ENCODE measurements at regions not wholly inside any gene's neighbourhood (a gene's known extent, or its start where the extent isn't known, plus 50 kb on each side); places are given as distances from the start of the nearest gene placed in this dataset.

DNA sequence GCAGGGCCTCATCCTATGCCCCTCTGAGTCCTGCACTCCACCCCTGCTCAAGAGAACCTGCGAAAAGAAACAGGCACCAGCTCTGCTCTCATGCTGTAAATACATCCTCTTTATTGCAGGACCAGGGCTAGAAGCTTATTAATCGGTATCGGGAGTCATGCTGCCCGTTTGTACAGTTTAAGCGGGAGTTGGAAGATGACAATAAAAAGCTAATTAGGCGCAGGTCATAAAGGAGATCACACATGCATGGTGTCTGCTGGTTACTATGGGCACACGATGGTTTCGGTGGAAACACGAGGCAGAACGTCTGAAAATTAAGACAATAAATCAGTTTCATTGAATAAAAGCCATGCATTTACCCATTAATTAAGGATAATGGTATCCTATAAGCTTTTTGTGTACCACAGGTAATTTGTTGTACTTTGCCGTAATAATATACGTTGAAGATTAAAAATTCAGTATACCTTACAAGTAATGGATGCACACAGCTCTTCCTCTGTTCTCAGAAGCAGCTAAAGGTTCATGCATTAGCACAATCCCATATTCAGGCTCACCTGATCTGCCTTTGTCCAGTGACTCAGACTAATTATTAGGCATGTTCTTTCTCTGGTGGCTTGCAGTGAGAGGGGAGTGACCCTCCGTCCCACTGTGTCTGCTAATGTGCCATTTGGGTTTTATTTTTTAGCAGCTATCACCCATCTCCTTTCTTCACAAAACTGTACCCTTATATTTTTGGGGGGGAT, 406.0 kb downstream of the TSHZ3 start:
- H3K27me3 ChIP-seq (ENCODE audit: insufficient read depth), result no peaks in the 10 kb centered on the region
- H3K4me2 ChIP-seq, result no peak overlapping the region
- H3K9me2 ChIP-seq (ENCODE audit: insufficient read depth), result no peaks in the 10 kb centered on the region
- H3K9me3 Mint-ChIP-seq, result peaks cover 3% of the 10 kb centered on the region; the same call in 2 of the 3 replicates
- TF ChIP-seq POLR2AphosphoS5 (IDR thresholded peaks at IDR 0.05; ENCODE audit: low read depth) (no peak), CREB1 (CRISPR knock-in tag; IDR thresholded peaks at IDR 0.05; ENCODE audit: low read depth) (no peak), ZNF331 (CRISPR knock-in tag; IDR thresholded peaks at IDR 0.05; ENCODE audit: low read depth) (no peak), NANOG (IDR thresholded peaks at IDR 0.05; ENCODE audit: borderline replicate concordance) (no peak), EZH2 (IDR thresholded peaks at IDR 0.05; ENCODE audit: low read depth, unreplicated experiment) (no peak), JUNB (IDR thresholded peaks at IDR 0.05; ENCODE audit: unreplicated experiment) (no peak), EZH2phosphoT487 (IDR thresholded peaks at IDR 0.05; ENCODE audit: unreplicated experiment) (no peak), ZNF114 (CRISPR knock-in tag; IDR thresholded peaks at IDR 0.05) (no peak), STAT1 (IDR thresholded peaks at IDR 0.05; ENCODE audit: unreplicated experiment) (no peak)
- TF ChIP-seq, protein P1, sequence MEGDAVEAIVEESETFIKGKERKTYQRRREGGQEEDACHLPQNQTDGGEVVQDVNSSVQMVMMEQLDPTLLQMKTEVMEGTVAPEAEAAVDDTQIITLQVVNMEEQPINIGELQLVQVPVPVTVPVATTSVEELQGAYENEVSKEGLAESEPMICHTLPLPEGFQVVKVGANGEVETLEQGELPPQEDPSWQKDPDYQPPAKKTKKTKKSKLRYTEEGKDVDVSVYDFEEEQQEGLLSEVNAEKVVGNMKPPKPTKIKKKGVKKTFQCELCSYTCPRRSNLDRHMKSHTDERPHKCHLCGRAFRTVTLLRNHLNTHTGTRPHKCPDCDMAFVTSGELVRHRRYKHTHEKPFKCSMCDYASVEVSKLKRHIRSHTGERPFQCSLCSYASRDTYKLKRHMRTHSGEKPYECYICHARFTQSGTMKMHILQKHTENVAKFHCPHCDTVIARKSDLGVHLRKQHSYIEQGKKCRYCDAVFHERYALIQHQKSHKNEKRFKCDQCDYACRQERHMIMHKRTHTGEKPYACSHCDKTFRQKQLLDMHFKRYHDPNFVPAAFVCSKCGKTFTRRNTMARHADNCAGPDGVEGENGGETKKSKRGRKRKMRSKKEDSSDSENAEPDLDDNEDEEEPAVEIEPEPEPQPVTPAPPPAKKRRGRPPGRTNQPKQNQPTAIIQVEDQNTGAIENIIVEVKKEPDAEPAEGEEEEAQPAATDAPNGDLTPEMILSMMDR (conservative IDR thresholded peaks at IDR 0.05; ENCODE audit: low read depth in 2 of 2), result no peak
- TF ChIP-seq, protein P2, sequence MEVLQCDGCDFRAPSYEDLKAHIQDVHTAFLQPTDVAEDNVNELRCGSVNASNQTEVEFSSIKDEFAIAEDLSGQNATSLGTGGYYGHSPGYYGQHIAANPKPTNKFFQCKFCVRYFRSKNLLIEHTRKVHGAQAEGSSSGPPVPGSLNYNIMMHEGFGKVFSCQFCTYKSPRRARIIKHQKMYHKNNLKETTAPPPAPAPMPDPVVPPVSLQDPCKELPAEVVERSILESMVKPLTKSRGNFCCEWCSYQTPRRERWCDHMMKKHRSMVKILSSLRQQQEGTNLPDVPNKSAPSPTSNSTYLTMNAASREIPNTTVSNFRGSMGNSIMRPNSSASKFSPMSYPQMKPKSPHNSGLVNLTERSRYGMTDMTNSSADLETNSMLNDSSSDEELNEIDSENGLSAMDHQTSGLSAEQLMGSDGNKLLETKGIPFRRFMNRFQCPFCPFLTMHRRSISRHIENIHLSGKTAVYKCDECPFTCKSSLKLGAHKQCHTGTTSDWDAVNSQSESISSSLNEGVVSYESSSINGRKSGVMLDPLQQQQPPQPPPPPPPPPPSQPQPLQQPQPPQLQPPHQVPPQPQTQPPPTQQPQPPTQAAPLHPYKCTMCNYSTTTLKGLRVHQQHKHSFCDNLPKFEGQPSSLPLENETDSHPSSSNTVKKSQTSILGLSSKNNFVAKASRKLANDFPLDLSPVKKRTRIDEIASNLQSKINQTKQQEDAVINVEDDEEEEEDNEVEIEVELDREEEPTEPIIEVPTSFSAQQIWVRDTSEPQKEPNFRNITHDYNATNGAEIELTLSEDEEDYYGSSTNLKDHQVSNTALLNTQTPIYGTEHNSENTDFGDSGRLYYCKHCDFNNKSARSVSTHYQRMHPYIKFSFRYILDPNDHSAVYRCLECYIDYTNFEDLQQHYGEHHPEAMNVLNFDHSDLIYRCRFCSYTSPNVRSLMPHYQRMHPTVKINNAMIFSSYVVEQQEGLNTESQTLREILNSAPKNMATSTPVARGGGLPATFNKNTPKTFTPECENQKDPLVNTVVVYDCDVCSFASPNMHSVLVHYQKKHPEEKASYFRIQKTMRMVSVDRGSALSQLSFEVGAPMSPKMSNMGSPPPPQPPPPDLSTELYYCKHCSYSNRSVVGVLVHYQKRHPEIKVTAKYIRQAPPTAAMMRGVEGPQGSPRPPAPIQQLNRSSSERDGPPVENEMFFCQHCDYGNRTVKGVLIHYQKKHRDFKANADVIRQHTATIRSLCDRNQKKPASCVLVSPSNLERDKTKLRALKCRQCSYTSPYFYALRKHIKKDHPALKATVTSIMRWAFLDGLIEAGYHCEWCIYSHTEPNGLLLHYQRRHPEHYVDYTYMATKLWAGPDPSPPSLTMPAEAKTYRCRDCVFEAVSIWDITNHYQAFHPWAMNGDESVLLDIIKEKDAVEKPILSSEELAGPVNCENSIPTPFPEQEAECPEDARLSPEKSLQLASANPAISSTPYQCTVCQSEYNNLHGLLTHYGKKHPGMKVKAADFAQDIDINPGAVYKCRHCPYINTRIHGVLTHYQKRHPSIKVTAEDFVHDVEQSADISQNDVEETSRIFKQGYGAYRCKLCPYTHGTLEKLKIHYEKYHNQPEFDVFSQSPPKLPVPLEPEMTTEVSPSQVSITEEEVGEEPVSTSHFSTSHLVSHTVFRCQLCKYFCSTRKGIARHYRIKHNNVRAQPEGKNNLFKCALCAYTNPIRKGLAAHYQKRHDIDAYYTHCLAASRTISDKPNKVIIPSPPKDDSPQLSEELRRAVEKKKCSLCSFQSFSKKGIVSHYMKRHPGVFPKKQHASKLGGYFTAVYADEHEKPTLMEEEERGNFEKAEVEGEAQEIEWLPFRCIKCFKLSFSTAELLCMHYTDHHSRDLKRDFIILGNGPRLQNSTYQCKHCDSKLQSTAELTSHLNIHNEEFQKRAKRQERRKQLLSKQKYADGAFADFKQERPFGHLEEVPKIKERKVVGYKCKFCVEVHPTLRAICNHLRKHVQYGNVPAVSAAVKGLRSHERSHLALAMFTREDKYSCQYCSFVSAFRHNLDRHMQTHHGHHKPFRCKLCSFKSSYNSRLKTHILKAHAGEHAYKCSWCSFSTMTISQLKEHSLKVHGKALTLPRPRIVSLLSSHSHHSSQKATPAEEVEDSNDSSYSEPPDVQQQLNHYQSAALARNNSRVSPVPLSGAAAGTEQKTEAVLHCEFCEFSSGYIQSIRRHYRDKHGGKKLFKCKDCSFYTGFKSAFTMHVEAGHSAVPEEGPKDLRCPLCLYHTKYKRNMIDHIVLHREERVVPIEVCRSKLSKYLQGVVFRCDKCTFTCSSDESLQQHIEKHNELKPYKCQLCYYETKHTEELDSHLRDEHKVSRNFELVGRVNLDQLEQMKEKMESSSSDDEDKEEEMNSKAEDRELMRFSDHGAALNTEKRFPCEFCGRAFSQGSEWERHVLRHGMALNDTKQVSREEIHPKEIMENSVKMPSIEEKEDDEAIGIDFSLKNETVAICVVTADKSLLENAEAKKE (CRISPR knock-in tag; IDR thresholded peaks at IDR 0.05), result no peak
- TF ChIP-seq, protein P3, sequence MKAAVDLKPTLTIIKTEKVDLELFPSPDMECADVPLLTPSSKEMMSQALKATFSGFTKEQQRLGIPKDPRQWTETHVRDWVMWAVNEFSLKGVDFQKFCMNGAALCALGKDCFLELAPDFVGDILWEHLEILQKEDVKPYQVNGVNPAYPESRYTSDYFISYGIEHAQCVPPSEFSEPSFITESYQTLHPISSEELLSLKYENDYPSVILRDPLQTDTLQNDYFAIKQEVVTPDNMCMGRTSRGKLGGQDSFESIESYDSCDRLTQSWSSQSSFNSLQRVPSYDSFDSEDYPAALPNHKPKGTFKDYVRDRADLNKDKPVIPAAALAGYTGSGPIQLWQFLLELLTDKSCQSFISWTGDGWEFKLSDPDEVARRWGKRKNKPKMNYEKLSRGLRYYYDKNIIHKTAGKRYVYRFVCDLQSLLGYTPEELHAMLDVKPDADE (IDR thresholded peaks at IDR 0.05), result no peak
- TF ChIP-seq, protein P4, sequence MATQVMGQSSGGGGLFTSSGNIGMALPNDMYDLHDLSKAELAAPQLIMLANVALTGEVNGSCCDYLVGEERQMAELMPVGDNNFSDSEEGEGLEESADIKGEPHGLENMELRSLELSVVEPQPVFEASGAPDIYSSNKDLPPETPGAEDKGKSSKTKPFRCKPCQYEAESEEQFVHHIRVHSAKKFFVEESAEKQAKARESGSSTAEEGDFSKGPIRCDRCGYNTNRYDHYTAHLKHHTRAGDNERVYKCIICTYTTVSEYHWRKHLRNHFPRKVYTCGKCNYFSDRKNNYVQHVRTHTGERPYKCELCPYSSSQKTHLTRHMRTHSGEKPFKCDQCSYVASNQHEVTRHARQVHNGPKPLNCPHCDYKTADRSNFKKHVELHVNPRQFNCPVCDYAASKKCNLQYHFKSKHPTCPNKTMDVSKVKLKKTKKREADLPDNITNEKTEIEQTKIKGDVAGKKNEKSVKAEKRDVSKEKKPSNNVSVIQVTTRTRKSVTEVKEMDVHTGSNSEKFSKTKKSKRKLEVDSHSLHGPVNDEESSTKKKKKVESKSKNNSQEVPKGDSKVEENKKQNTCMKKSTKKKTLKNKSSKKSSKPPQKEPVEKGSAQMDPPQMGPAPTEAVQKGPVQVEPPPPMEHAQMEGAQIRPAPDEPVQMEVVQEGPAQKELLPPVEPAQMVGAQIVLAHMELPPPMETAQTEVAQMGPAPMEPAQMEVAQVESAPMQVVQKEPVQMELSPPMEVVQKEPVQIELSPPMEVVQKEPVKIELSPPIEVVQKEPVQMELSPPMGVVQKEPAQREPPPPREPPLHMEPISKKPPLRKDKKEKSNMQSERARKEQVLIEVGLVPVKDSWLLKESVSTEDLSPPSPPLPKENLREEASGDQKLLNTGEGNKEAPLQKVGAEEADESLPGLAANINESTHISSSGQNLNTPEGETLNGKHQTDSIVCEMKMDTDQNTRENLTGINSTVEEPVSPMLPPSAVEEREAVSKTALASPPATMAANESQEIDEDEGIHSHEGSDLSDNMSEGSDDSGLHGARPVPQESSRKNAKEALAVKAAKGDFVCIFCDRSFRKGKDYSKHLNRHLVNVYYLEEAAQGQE (IDR thresholded peaks at IDR 0.05; ENCODE audit: unreplicated experiment), result no peak
- H3F3A ChIP-seq (replicated peaks; ENCODE audit: low read depth), result no peaks in the 10 kb centered on the region
- H3K27me3 Mint-ChIP-seq (ENCODE audit: insufficient read depth, low read depth, poor library complexity), result no peaks in the 10 kb centered on the region
- no peak overlapping the region for H3K27ac ChIP-seq (ENCODE audit: low read depth)
- no peak overlapping the region for H3K4me3 Mint-ChIP-seq
- no peak for ATAC-seq
- H3K36me3 ChIP-seq (ENCODE audit: insufficient read depth), result no peaks in the 10 kb centered on the region
- no peaks in the 10 kb centered on the region for H4K20me1 ChIP-seq (replicated peaks; ENCODE audit: insufficient read depth)
- no peak overlapping the region for H3K27ac Mint-ChIP-seq
- H3K79me2 ChIP-seq (replicated peaks; ENCODE audit: insufficient read depth), result no peaks in the 10 kb centered on the region
- no peaks in the 10 kb centered on the region for H3K4me1 ChIP-seq (ENCODE audit: insufficient read depth)
- H2AFZ ChIP-seq, result no peak overlapping the region; the same call in 1 of the 2 replicates
- H3K4me1 Mint-ChIP-seq, result no peaks in the 10 kb centered on the region
- no peaks in the 10 kb centered on the region for H3K36me3 Mint-ChIP-seq (ENCODE audit: low read depth)
- H3K4me3 ChIP-seq, result no peak overlapping the region
- no peak for DNase-seq (ENCODE audit: low spot score)
